ENCODE measurements at regions not wholly inside any gene's neighbourhood (a gene's known extent, or its start where the extent isn't known, plus 50 kb on each side); places are given as distances from the start of the nearest gene placed in this dataset.
A peak's percentile ranks its signal among the peaks of the same experiment; 100 is the strongest.

- TF ChIP-seq, protein P1, sequence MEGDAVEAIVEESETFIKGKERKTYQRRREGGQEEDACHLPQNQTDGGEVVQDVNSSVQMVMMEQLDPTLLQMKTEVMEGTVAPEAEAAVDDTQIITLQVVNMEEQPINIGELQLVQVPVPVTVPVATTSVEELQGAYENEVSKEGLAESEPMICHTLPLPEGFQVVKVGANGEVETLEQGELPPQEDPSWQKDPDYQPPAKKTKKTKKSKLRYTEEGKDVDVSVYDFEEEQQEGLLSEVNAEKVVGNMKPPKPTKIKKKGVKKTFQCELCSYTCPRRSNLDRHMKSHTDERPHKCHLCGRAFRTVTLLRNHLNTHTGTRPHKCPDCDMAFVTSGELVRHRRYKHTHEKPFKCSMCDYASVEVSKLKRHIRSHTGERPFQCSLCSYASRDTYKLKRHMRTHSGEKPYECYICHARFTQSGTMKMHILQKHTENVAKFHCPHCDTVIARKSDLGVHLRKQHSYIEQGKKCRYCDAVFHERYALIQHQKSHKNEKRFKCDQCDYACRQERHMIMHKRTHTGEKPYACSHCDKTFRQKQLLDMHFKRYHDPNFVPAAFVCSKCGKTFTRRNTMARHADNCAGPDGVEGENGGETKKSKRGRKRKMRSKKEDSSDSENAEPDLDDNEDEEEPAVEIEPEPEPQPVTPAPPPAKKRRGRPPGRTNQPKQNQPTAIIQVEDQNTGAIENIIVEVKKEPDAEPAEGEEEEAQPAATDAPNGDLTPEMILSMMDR (conservative IDR thresholded peaks at IDR 0.05): no peak
- H3K27ac ChIP-seq: no peak overlapping the region
These were observed 277.6 kb downstream of the ZEB2 start for GRCh38 chr2:144242311-144242710.

- H3K27ac ChIP-seq: no peak overlapping the region; the same call in 1 of the 2 replicates
- TF ChIP-seq, protein P1 (conservative IDR thresholded peaks at IDR 0.05): no peak
These were observed 278.1 kb downstream of the ZEB2 start for GRCh38 chr2:144241801-144242200.

DNA sequence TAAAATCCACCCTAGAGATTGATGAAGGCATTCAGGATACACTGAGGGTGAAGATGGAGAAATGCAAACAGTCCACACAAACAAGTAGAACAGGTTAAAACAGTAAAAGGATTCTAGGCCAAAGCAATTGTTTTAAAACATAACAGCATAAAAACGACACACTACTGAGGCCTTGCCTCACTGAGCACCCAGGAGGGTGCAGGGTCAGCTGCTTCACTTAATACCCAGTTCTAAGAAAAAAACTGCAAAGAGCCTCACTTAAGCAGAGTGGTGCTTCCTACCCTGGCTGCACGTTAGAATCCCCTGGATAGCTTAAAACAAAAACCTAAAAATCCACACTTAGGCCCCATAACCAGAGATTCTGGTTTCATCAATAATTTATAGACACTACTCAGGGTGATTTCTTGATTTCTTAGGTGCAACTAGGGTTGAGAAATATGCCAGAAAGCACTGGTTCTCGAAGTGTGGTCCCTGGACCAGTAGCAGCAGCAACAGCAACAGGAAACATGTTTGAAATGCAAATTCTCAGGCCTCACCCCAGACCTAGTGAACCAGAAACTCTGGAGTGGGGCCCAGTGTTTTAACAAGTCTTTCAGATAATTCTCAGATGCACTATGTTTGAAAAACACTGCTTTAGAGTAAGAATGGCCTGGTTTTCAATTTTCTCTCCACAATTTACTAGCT lies 279.1 kb downstream of the ZEB2 start:
- peak overlapping the region; percentile 73 for H3K27ac ChIP-seq
- TF ChIP-seq, protein P1 (conservative IDR thresholded peaks at IDR 0.05): no peak

GRCh38 chr2:144239726-144240125 lies 280.2 kb downstream of the ZEB2 start:
- TF ChIP-seq, protein P1 (conservative IDR thresholded peaks at IDR 0.05): no peak
- no peak overlapping the region; the same call in 1 of the 2 replicates for H3K27ac ChIP-seq

GRCh38 chr2:144239306-144239705 lies 280.6 kb downstream of the ZEB2 start:
- H3K27ac ChIP-seq: no peak overlapping the region
- TF ChIP-seq, protein P1 (conservative IDR thresholded peaks at IDR 0.05): no peak

GRCh38 chr2:144237830-144238627 lies 281.9 kb downstream of the ZEB2 start:
- H3K27ac ChIP-seq: no peak overlapping the region
- TF ChIP-seq, protein P1 (conservative IDR thresholded peaks at IDR 0.05): no peak

- no peak overlapping the region for H3K27ac ChIP-seq
- TF ChIP-seq, protein P1 (conservative IDR thresholded peaks at IDR 0.05): no peak
These were observed 282.8 kb downstream of the ZEB2 start for GRCh38 chr2:144237108-144237507.

All from VCaP (cell line).